IPS-NIHi7 (cell line): ENCODE measurements at regions not wholly inside any gene's neighbourhood (a gene's known extent, or its start where the extent isn't known, plus 50 kb on each side); places are given as distances from the start of the nearest gene placed in this dataset.

ENCODE experiments used
- DNase-seq: peaks from one replicate; pipeline ENCODE4 v3.0.0; 2012; ENCODE audit warnings: mixed read lengths; ENCODE audit errors: extremely low spot score

GRCh38 chr6:145047891-145048290, 687.4 kb downstream of the EPM2A start:
- DNase-seq = no peak

DNA sequence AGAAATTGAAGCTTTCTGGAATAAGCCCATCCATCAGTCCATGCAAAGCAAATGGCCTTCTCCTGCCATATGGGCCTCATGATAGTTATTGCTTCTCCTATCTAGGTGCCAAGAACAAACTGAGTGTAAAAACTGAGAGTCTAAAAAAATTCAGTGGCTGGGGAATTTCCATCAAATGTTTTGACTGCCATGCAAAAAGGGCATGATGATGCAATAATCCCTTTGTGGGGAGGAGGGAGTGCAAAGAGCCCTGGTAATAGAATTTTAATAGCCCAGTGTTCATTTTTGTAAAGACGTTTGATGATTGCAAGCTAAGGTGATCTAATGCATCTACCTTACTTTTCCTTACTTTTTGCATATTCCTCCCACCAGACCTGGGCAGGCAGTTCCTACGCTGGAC, 683.7 kb downstream of the EPM2A start:
- no peak for DNase-seq

DNA sequence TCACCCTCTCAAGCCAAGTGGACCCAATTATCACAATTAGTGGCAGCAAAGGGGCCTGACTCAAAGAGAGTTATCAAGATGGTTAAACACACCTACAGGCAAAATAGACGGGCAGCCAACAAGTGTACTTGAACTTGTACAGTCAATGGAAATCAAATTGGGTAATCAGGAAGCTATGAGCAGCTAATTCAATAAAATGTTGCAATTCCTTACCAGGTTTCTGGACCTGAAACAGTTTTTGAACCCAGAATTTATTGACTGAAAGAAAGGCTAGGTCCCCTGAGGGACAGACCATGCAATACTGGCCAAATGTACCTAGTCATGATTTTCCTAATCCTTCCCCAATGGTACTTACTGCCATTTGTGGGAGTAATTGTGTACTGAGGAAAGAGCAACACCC, 679.8 kb downstream of the EPM2A start:
- no peak for DNase-seq

DNA sequence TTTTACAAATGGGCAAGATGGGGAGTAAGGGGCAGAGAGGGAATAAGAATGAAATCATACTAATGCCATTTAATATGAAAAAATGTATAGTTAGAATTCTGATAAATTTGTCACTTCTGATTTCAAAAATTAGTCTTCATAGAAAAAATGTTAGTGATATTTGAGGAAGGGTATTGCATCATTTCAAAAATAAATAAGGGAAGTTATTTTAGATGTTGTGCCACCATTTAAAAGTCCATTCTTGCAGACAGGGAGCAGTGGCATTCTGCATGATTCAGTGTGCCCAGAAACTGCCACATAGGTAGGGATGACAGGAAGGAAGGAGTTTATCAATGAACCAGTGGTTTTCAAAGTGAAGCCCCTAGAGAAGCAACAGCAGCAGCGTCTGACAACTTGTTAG, 674.6 kb downstream of the EPM2A start:
- DNase-seq = no peak

DNA sequence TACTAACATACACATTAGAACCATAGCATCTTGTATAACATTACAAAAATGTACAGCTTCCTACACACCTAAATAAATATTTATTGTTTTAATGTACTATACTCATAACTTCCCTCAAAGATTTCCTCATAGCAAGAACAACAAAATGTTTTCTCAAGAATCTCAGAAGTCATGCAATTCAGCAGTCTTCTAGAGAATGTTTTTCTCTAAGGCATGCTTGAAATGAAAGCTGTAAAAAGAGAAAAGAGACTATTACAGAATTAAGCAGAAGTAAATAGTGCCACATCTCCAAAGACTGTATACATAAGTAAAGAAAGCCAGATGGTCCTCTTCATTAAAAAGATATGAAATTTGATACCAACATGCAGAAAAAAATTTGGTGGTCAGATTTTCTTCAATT, 672.2 kb downstream of the EPM2A start:
- no peak for DNase-seq

DNA sequence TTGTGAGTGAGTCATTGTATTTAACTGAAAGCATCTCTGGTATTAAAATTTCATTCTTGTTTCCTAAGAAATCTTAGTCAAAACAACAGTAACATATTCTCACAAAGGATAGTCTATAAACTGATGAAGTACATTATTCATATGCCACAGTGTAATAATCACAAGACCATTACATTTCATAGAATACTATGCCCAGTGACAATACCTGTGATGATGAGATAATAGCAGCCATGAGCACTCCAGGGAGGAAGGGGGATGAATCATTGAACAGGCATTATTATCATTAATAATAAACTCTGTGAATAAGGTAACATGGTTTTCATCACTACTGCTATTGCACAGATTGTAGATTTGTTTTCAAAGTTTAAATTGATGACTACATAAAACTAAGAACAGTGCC, 667.9 kb downstream of the EPM2A start:
- no peak for DNase-seq

DNA sequence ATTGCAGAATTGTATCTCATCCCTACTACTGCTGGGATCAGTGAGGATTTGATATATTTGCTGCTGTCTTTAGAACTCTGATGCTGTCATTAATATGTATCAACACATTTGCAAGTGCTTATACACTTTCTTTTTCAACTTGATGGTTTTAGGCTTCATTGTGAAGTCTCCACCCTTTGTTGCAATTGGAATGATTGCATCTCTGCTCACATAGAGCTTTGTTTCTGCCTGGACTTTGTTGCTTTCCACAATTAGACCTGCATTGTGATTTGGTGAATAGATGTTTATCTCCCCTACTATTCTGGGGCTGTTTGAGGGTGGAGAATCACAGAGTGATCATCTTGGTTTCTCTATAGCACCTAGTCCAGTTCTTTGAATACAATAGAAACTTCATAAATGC, 666.7 kb downstream of the EPM2A start:
- no peak for DNase-seq

DNA sequence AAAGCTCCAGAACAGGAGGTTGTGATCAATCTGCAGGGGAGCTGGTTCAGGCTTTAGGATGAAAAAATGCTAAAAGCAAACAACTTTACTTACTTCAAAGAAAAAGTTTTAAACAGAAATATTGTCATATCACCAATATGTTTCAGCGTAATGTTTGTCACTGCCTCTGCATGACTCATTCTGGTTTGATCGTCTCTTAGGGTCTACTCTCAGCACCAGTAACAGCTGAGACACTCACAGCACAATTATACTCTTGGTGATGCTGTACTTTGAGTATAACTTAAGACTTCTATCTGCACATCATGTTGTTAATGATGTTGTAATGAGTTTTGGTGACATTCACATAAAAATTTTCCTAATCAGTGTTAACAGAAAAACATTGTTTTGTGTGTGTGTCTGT, 665.4 kb downstream of the EPM2A start:
- DNase-seq = no peak

DNA sequence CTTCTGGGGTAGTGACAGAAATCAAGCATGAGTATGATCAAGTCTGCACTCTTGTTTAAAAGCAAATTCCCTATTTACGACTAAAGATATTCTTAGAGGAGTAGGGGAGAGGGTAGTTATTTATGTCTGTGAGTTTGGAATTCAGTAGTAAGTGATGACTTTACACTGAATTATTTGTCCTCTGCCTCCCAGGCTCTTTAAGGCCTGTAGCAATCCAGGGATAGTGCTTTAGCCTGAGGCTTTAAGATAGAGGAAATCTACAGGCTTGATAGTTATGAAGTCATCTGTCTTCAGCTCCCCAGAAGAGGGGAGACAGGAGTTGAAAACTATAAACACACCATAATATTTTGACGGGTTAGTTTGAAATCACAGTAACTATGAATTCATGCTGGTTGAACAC, 664.5 kb downstream of the EPM2A start:
- no peak for DNase-seq

- DNase-seq = no peak
Observed at GRCh38 chr6:145071836-145072235, 663.5 kb downstream of the EPM2A start.

DNA sequence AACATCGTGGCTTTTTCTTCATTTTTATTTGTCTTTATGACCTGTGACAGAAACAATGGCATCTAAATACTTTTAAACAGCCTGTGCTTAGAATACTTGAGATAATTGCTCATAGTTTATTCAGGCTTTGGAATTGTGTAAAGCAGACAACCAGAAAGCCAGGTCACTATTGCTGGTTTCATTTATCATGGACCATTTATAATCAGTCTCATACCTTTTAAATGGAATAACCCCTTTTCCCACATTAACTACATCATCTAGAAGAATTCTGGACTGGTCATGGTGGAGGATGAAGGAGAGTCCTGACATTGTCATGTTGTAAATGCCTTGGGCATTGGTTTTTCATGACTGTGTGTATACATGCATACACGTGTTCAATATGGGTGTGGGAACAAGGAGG, 661.5 kb downstream of the EPM2A start:
- DNase-seq = no peak

DNA sequence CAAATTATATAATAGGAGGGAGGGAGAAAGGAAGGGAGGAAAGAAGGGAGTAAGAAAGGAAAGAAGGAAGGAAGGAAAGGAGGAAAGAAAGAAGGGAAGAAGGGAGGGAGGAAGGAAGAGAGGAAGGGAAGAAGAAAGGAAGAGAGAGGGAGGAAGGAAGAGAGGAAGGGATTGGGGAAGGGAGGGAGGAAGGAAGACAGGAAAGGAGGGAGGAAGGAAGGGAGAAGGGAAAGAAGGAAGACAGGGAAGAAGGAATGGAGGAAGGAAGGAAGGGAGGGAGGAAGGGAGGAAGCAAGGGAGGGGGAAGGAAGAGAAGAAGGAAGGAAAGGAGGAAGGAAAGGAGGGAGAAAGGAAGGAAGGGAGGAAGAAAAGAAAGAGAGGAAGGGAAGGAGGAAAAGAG, 660.5 kb downstream of the EPM2A start:
- DNase-seq = no peak

GRCh38 chr6:145075425-145075824, 659.9 kb downstream of the EPM2A start:
- no peak for DNase-seq

GRCh38 chr6:145076115-145076841, 659.0 kb downstream of the EPM2A start:
- DNase-seq = no peak

DNA sequence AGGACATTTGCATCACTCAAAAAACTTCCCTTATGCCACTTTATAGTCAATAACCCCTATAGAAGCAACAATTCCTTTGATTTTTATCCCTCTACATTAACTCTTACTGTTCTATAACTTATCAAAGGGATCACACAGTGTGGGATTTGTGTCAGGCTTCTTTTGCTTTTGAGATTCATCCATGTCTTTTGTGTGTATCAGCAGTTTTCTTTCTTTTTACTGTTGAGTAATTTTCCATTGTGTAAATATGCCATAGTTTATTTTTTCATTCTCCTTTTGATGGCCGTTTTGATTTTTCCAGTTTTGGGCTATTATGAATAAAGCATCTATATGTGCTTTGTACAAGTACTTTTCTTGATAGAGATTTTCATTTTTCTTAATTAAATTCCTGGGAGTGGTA, 657.9 kb downstream of the EPM2A start:
- no peak for DNase-seq

GRCh38 chr6:145080651-145081050, 654.7 kb downstream of the EPM2A start:
- no peak for DNase-seq

DNA sequence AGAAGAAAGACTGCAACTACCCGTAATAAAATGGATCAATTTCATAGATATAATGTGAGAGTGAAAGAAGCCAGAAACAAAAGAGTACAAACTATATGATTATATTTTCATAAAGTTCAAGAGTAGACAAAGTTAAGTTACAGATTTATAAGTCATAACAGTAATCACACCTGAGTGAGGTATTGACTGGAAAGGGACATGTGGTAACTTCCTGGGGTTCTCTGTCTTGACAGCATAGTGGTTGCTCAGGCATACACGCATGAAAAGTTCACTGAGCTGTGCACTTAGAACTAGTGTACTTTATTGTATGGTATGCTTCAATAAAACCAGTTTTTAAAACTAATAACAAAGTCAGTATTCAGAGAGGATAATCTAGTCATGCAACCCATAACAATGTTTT, 653.6 kb downstream of the EPM2A start:
- DNase-seq = no peak

- no peak for DNase-seq
Observed at GRCh38 chr6:145082359-145082758, 653.0 kb downstream of the EPM2A start.

DNA sequence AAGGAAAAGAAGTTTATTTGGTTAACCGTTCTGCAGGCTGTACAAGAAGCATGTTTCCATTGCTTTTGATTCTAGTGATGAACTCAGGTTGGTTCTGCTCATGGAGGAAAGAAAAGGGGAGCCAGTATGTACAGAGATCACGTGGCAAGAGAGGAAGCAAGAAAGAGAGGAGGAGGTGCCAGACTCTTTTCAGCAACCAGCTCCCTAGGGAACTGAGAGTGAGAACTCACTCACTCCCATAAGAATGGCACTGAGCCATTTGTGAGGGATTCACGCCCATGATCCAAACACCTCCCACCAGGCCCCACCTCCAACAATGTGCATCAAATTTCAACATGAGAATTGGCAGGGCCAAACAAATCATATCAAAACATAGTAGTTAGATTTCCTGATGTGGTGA, 649.1 kb downstream of the EPM2A start:
- DNase-seq = no peak

DNA sequence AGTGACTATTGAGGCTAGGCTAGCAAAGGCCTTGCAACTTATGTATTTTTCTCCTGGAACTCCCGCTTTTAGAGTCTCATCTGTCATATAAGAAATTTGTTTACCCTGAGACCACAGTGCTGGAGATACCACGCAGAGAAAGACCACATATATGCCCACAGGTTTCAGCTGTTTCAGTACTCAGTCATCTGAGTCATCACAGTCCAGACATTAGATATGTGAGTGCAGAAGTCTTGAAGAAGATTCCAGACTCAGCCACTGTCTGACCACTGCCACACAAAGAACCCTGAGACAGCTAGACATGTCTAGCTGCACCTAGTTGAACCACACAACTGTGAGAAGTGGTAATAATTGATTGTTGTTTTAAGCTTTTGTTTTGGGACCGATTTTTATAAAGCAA, 648.3 kb downstream of the EPM2A start:
- DNase-seq = no peak

- DNase-seq = no peak
Observed at GRCh38 chr6:145090801-145091585, 644.3 kb downstream of the EPM2A start.

DNA sequence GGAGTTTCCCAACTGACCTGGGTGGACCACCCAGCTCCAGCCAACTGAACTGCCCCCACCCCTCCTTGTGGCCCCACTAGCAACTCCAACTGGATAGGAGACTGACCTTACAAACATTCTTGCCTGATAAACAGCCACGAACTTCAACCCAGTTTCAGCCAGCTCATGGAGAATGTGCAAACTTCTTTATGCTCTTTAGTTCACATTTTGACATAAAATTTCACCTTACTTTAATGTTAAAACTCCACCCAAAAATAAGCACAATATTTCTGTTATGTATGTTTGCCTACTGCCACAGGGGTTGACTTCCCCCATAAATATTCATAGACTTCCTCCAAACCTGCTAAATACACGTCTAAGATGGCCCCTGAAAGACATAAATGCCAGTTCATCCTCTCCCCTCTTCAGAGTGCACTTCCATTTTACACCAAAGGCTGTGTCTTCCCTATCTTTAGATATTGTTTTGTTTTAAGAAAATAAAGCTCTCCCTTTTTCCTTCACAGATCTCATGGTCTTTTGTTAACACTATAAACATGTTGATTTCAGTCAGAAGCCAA, 643.7 kb downstream of the EPM2A start:
- no peak for DNase-seq

GRCh38 chr6:145092554-145092953, 642.8 kb downstream of the EPM2A start:
- no peak for DNase-seq
